Keratinocyte (primary cell): ENCODE measurements at regions not wholly inside any gene's neighbourhood (a gene's known extent, or its start where the extent isn't known, plus 50 kb on each side); places are given as distances from the start of the nearest gene placed in this dataset.

Experiments
- DNase-seq: peaks from one replicate; pipeline ENCODE4 v3.0.0-alpha.2; 2011; ENCODE audit warnings: low read depth, missing footprints, low spot score
- FAIRE-seq: peaks from 2 replicates; lab custom pipeline; 2011; peaks lifted over from hg19 to GRCh38; lab: Jason Lieb, UNC
- H2AFZ ChIP-seq: 2 replicates; pipeline ENCODE4 v1.6.0; 2012; ENCODE audit warnings: low read length, control low read depth, inconsistent platforms; ENCODE audit not compliant: control insufficient read depth
- H3K27ac ChIP-seq: 2 replicates; pipeline ENCODE4 v1.5.1; 2011; ENCODE audit warnings: low read length; ENCODE audit not compliant: control insufficient read depth, insufficient read depth
- H3K27me3 ChIP-seq: 3 replicates; pipeline ENCODE4 v1.6.0; 2011; ENCODE audit warnings: low read length; ENCODE audit not compliant: control insufficient read depth, insufficient read depth; ENCODE audit errors: extremely low read depth
- H3K36me3 ChIP-seq, 2 experiments: 2 replicates in 1 of 2; 3 replicates in 1 of 2; pipeline ENCODE4 v1.5.1; 2011; ENCODE audit warnings: low read length in 2 of 2, mild to moderate bottlenecking in 1 of 2; ENCODE audit not compliant: control insufficient read depth in 2 of 2, insufficient read depth in 2 of 2; ENCODE audit errors: extremely low read depth in 1 of 2
- H3K4me1 ChIP-seq: 3 replicates; pipeline ENCODE4 v1.5.1; 2011; ENCODE audit warnings: low read length; ENCODE audit not compliant: control insufficient read depth, insufficient read depth; ENCODE audit errors: extremely low read depth
- H3K4me2 ChIP-seq: 3 replicates; pipeline ENCODE4 v1.6.0; 2011; ENCODE audit warnings: low read depth, low read length; ENCODE audit not compliant: control insufficient read depth, insufficient read depth; ENCODE audit errors: extremely low read depth
- H3K4me3 ChIP-seq, 3 experiments: fragments of 200-600 bp in 1 of 3; sonication (generic) in 1 of 3; 2 replicates in 2 of 3; 3 replicates in 1 of 3; pipeline ENCODE4 v1.5.1; 2011 to 2016; ENCODE audit warnings: low read length in 3 of 3, mild to moderate bottlenecking in 3 of 3, control low read depth in 2 of 3, inconsistent platforms in 1 of 3, low read depth in 1 of 3, mixed read lengths in 1 of 3, mixed run types in 1 of 3, moderate library complexity in 1 of 3; ENCODE audit not compliant: control insufficient read depth in 2 of 3, insufficient read depth in 2 of 3; ENCODE audit errors: extremely low read depth in 1 of 3
- H3K79me2 ChIP-seq: 2 replicates; pipeline ENCODE4 v1.6.0; 2012; ENCODE audit warnings: low read length; ENCODE audit not compliant: control insufficient read depth, insufficient read depth
- H3K9ac ChIP-seq: 3 replicates; pipeline ENCODE4 v1.6.0; 2011; ENCODE audit warnings: low read length; ENCODE audit not compliant: control insufficient read depth, insufficient read depth; ENCODE audit errors: extremely low read depth
- H3K9me1 ChIP-seq: 3 replicates; pipeline ENCODE4 v1.6.0; 2011; ENCODE audit warnings: low read length; ENCODE audit not compliant: control insufficient read depth, insufficient read depth; ENCODE audit errors: extremely low read depth
- H3K9me3 ChIP-seq: 2 replicates; pipeline ENCODE4 v1.5.1; 2012; ENCODE audit warnings: low read depth, low read length; ENCODE audit not compliant: control insufficient read depth
- H4K20me1 ChIP-seq: 3 replicates; pipeline ENCODE4 v1.6.0; 2011; ENCODE audit warnings: low read length; ENCODE audit not compliant: control insufficient read depth, insufficient read depth; ENCODE audit errors: extremely low read depth
- EZH2 ChIP-seq: IDR thresholded peaks from one replicate; pipeline ENCODE4 v1.6.1; 2012; ENCODE audit warnings: inconsistent platforms, mild to moderate bottlenecking, low read length, moderate library complexity
- dilution Hi-C: fragments of 300-500 bp; cut with MboI; formaldehyde crosslinking; loops from one replicate; pipeline ENCODE4 v1.7.0; 2020; ENCODE audit warnings: low sequenced_read_pairs; ENCODE audit not compliant: extremely low pct_ligation_motif_present
- TF ChIP-seq, protein P1 (sequence below), 3 experiments: IDR thresholded peaks in 1 of 3; conservative IDR thresholded peaks in 1 of 3; optimal IDR thresholded peaks in 1 of 3; 2 replicates in 2 of 3; 3 replicates in 1 of 3; pipeline versions ENCODE3 to v1.5.1; 2011; ENCODE audit warnings: low read length in 3 of 3, mild to moderate bottlenecking in 3 of 3, moderate library complexity in 2 of 3, control low read depth in 1 of 3, inconsistent platforms in 1 of 3; ENCODE audit not compliant: insufficient read depth in 2 of 3; ENCODE audit errors: extremely low read depth in 1 of 3

DNA sequence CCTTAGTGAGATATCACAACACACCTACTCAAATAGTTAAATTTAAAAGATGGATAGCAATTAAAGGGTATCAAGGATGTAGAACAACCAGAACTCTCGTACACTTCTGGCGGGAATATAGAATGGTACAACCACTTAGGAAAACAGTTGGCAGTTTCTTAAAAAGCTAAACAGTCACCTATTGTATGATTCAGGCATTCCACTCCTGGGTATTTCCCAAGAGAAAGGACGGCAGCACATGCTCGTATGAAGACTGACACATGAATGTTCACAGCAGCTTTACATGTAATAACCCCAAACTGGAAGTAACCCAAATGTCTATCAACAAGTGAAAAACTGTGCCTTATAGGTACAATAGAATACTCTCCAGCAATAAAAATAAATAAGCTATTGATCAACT, 465.2 kb downstream of the VRK1 start:
- FAIRE-seq: no peak
- TF ChIP-seq, protein P1, sequence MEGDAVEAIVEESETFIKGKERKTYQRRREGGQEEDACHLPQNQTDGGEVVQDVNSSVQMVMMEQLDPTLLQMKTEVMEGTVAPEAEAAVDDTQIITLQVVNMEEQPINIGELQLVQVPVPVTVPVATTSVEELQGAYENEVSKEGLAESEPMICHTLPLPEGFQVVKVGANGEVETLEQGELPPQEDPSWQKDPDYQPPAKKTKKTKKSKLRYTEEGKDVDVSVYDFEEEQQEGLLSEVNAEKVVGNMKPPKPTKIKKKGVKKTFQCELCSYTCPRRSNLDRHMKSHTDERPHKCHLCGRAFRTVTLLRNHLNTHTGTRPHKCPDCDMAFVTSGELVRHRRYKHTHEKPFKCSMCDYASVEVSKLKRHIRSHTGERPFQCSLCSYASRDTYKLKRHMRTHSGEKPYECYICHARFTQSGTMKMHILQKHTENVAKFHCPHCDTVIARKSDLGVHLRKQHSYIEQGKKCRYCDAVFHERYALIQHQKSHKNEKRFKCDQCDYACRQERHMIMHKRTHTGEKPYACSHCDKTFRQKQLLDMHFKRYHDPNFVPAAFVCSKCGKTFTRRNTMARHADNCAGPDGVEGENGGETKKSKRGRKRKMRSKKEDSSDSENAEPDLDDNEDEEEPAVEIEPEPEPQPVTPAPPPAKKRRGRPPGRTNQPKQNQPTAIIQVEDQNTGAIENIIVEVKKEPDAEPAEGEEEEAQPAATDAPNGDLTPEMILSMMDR (optimal IDR thresholded peaks at IDR 0.05 in 1 of 3, IDR thresholded peaks at IDR 0.05 in 1 of 3, conservative IDR thresholded peaks at IDR 0.05 in 1 of 3; ENCODE audit: extremely low read depth in 1 of 3, insufficient read depth in 2 of 3, low read length in 3 of 3): no peak
- TF ChIP-seq EZH2: no peak
- dilution Hi-C loops: no loop called here
- no peak overlapping the region for H3K9ac ChIP-seq
- no peaks in the 10 kb centered on the region for H3K79me2 ChIP-seq
- H3K27ac ChIP-seq: no peak overlapping the region
- H3K9me3 ChIP-seq: no peaks in the 10 kb centered on the region
- no peaks in the 10 kb centered on the region for H4K20me1 ChIP-seq
- no peak for DNase-seq
- H3K4me2 ChIP-seq: no peak overlapping the region
- no peaks in the 10 kb centered on the region for H3K36me3 ChIP-seq
- H3K9me1 ChIP-seq: no peaks in the 10 kb centered on the region
- H3K4me3 ChIP-seq: no peak overlapping the region
- no peaks in the 10 kb centered on the region for H3K4me1 ChIP-seq
- H3K27me3 ChIP-seq: no peaks in the 10 kb centered on the region
- no peak overlapping the region for H2AFZ ChIP-seq

DNA sequence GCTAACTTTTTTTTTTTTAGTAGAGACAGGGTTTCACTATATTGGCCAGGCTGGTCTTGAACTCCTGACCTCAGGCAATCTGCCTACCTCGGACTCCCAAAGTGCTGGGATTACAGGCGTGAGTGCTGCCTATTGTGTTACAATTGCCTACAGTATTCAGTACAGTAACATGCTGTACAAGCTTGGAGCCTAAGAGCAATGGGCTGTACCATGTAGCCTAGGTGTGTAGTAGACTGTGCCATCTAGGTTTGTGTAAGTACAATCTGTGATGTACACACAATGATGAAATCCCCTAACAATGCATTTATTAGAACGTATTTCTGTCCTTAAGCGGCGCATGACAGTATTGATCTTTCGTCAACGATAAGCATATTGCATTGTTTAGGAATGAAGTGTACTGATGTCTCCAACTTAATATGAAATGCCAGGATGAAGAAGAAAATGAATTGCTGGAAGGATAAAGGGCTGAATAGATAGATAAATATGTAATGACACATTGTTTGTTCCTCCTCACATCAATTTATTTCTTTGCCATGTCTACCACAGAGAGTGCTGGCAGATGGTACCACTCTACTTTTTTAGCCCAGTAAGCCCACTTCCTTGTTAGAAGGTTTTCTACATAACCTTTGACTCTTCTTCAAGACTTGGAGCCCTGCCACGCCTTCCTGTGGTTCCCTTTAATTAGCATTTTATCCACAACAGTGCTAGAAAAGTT, 467.5 kb downstream of the VRK1 start:
- dilution Hi-C loops: no loop called here
- no peak for DNase-seq
- Histone ChIP-seq H3K9ac (no peak overlapping the region), H3K4me3 (no peak overlapping the region), H3K36me3 (no peaks in the 10 kb centered on the region), H3K79me2 (no peaks in the 10 kb centered on the region), H3K27me3 (no peaks in the 10 kb centered on the region), H3K4me1 (no peaks in the 10 kb centered on the region), H4K20me1 (no peaks in the 10 kb centered on the region), H3K4me2 (no peak overlapping the region), H3K9me3 (no peaks in the 10 kb centered on the region), H3K9me1 (no peaks in the 10 kb centered on the region), H3K27ac (no peak overlapping the region), H2AFZ (no peak overlapping the region)
- TF ChIP-seq, protein P1 (optimal IDR thresholded peaks at IDR 0.05 in 1 of 3, IDR thresholded peaks at IDR 0.05 in 1 of 3, conservative IDR thresholded peaks at IDR 0.05 in 1 of 3; ENCODE audit: extremely low read depth in 1 of 3, insufficient read depth in 2 of 3, low read length in 3 of 3): no peak
- no peak for TF ChIP-seq EZH2
- no peak for FAIRE-seq
